SK-N-DZ (cell line): ENCODE measurements at regions not wholly inside any gene's neighbourhood (a gene's known extent, or its start where the extent isn't known, plus 50 kb on each side); places are given as distances from the start of the nearest gene placed in this dataset.
A peak's percentile ranks its signal among the peaks of the same experiment; 100 is the strongest.
"Not testable (repeated sequence)": the region's sequence is repeated elsewhere in the genome, so short reads cannot be mapped to it uniquely, and the experiment has no call there.

Source experiments
- DNase-seq: peaks from one replicate; pipeline ENCODE4 v3.0.0-alpha.2; 2015; ENCODE audit warnings: low spot score

GRCh38 chr1:226461087-226461486, 53.2 kb upstream of the PARP1 start:
- no peak for DNase-seq

GRCh38 chr1:226463925-226464586, 56.2 kb upstream of the PARP1 start:
- DNase-seq = no peak

- DNase-seq = not testable (repeated sequence)
These were observed 56.7 kb upstream of the PARP1 start for GRCh38 chr1:226464587-226464971.

GRCh38 chr1:226466296-226466695, 58.4 kb upstream of the PARP1 start:
- no peak for DNase-seq

- no peak for DNase-seq
These were observed 59.5 kb upstream of the PARP1 start for GRCh38 chr1:226467443-226467842.

- DNase-seq = no peak
These were observed 63.3 kb upstream of the PARP1 start for GRCh38 chr1:226470921-226471866.

GRCh38 chr1:226473325-226473724, 65.4 kb upstream of the PARP1 start:
- DNase-seq = no peak

- DNase-seq = no peak
These were observed 66.1 kb upstream of the PARP1 start for GRCh38 chr1:226474041-226474440.

- no peak for DNase-seq
These were observed 66.7 kb upstream of the PARP1 start for GRCh38 chr1:226474443-226475141.

GRCh38 chr1:226475142-226475511, 67.2 kb upstream of the PARP1 start:
- DNase-seq = no peak

- DNase-seq = no peak
These were observed 68.2 kb upstream of the PARP1 start for GRCh38 chr1:226476066-226476465.

- no peak for DNase-seq
These were observed 68.9 kb upstream of the PARP1 start for GRCh38 chr1:226476648-226477319.

- no peak for DNase-seq
These were observed 69.1 kb upstream of the STUM start for GRCh38 chr1:226479474-226479873.

GRCh38 chr1:226480461-226480860, 68.1 kb upstream of the STUM start:
- DNase-seq = no peak

- no peak for DNase-seq
These were observed 67.4 kb upstream of the STUM start for GRCh38 chr1:226481133-226481532.

- DNase-seq = no peak
These were observed 66.4 kb upstream of the STUM start for GRCh38 chr1:226482196-226482595.

- peak; percentile 12 for DNase-seq
These were observed 65.4 kb upstream of the STUM start for GRCh38 chr1:226482975-226483700.

GRCh38 chr1:226485192-226485591, 63.4 kb upstream of the STUM start:
- no peak for DNase-seq

- no peak for DNase-seq
These were observed 62.4 kb upstream of the STUM start for GRCh38 chr1:226486161-226486560.

- no peak for DNase-seq
These were observed 60.6 kb upstream of the STUM start for GRCh38 chr1:226487921-226488320.
